ENCODE measurements at regions not wholly inside any gene's neighbourhood (a gene's known extent, or its start where the extent isn't known, plus 50 kb on each side); places are given as distances from the start of the nearest gene placed in this dataset.
"Not testable (repeated sequence)": the region's sequence is repeated elsewhere in the genome, so short reads cannot be mapped to it uniquely, and the experiment has no call there.

GRCh38 chr10:64130152-64130551 is 609.0 kb downstream of the REEP3 start:
- no peak for DNase-seq

DNA sequence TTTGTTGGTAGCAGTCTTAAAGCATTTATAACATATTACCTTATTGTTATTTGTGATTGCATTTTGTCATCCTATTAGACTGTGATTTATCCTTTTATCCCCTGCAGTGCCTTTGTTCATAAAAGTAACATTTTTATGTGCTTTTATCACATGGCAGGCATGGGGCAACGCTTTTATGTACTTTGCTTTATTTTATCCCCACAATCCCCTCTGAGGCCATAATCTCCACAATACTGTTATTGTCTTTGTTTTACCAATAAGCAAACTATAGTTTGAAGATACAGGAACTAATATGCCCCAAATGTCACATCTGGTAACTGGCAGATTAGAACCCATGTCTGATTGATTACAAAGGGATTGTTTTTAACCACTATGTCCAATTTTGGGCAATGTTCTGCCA is 613.5 kb downstream of the REEP3 start:
- no peak for DNase-seq

DNA sequence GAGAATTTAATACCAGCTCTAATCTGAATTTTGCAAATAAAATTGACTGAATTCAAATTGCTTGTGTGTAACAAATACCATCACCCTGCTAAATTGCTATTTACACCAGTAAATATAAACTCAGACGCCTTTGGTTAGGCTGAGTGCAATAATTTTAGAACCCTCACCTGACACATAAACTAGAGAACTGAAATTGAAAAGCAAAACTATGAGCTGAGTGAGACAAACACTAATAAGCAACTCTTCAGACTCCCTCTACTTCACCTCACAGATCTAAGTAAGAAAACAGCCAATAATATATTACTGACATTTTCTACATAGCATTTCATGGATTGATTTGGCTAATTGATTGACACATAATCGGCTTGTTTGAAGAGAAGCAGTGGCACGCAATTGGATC is 621.2 kb downstream of the REEP3 start:
- DNase-seq = no peak

GRCh38 chr10:64148607-64149006 is 627.4 kb downstream of the REEP3 start:
- no peak for DNase-seq

GRCh38 chr10:64156166-64156565 is 635.0 kb downstream of the REEP3 start:
- no peak for DNase-seq

DNA sequence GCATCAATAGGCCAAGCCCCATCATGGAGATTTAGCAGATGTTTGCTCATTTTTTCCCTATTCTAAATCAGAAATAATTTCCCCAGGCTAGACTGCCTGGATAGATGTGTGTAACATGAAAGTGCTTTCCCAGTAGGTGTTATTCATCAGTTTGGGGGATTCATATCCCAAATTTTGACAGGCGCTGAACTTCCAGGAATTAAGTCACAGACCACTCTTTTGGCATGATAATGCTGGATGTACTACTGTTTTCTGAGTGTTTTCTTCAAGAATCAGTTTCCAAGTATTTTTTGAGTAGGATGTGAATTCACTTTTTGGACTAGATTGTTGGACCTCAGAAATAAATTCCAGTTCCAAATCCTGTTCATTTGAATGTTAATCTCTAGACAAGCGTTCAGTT is 637.4 kb downstream of the REEP3 start:
- DNase-seq = no peak

DNA sequence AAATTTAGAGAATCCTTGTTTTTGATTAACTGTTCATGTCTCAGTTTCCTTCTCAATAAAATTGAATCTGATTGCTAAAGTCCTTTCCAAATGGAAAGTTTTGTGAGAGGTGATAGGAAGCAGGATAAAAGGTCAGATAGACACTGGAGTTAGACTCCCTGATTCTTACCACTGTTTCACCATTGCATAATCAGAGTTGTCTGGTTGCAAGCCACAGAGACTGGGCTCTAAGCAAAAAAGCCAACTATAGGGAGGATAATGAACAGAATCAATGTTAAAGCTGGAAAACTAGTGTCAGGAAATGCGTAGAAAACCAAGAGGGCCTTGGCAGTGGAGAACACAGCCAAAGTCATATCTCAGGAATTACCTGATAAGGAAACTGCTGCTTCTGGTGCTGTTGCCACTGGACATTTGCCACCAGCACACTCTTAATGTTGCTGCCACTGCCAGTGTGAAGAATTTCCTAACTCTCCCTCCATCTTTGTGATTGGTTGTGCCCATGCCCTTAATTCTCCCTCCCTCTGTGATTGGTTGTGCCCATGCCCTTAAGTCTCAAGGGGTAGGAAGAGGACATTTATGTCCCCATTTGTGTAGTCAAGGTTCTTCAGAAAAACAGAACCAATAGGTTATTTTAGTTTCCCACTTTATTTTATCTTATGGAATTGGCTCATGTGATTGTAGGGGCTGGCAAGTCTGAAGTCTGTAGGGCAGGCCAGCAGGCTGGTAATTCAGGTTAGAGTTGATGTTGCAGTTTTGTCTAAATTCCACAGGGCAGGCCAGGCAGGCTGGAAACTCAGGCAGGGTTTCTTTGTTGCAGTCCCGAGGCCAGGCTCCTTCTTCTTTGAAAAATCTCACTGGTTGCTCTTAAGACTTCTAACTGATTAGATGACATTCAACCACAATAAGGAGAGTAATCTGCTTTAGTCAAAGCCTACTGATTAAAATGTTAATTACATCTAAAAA is 639.0 kb downstream of the REEP3 start:
- no peak for DNase-seq

GRCh38 chr10:64170791-64171190 is 649.6 kb downstream of the REEP3 start:
- no peak for DNase-seq

DNA sequence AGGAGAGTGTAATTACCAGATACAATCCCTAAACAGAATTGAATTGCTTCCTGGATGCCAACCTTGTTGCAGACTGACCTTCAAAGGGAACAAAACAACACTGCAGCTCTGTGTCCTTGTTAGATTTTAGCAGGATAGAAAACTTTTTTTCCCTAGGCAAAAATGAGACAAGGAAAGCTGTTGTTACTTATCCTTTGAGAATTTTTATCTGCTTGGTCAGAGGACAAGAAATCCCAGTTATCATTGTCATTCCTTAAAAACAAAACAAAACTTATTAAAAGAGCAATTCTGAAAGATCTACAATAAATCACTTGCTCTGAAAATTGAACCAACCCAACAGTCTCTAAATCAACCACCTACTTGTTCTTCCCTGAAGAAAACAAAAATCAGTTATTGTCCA is 652.6 kb downstream of the REEP3 start:
- no peak for DNase-seq

DNA sequence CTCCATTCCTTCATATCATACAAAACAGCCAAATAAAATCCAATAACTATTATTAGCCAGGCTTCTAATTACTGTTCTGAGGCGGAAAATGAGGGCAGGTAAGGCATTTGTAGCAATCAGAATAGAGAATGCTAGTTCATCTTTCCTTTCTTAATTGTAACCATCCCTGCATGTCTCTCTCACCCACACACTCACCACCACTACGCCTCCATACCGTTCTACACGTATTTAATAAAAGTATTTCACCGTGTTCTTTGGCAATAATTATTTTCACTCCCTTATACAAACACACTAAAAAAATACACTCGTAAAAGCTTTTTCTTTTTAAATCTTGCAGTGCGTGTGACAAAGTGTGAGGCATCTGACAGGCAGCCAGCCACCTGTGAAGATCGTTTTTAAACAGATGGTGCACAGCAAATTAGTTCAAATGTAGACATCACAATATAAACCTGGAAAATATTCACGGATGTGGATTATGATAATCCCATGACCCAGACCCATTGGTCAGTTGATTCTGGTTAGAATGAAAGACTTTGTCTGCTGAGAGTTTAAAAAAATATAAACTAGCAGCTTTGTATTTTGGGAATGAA is 653.6 kb downstream of the REEP3 start:
- no peak for DNase-seq

- no peak for DNase-seq
Measured at GRCh38 chr10:64175271-64175962, 654.2 kb downstream of the REEP3 start.

DNA sequence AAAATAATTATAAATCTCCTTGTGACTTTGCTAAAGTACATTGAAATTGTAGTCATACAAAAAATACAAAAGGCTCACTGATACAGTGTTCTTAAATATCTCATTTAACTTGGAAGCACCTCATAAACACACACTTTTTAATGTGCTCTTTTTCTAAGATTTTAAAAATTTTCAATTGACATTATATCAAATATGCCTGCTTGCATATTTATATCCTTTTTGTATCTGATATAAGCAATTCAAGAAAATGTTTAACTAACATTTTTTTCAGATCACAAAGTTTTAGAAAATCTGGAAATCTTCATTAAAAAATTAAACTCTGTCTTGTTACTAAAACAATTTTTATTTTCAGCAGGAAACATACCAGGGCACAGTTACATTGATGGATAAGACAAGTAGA is 661.5 kb downstream of the REEP3 start:
- no peak for DNase-seq

GRCh38 chr10:64191286-64191685 is 670.1 kb downstream of the REEP3 start:
- DNase-seq = no peak

- DNase-seq = no peak
Measured at GRCh38 chr10:64196638-64197315, 675.6 kb downstream of the REEP3 start.

- no peak for DNase-seq
Measured at GRCh38 chr10:64201936-64202335, 680.7 kb downstream of the REEP3 start.

GRCh38 chr10:64204504-64204903 is 683.3 kb downstream of the REEP3 start:
- not testable (repeated sequence) for DNase-seq

- no peak for DNase-seq
Measured at GRCh38 chr10:64206409-64206808, 685.2 kb downstream of the REEP3 start.

- DNase-seq = peak; percentile 10
Measured at GRCh38 chr10:64209561-64209960, 688.4 kb downstream of the REEP3 start.

- DNase-seq = no peak
Measured at GRCh38 chr10:64210211-64210610, 689.0 kb downstream of the REEP3 start.

- DNase-seq = no peak
Measured at GRCh38 chr10:64211466-64211865, 690.3 kb downstream of the REEP3 start.

DNA sequence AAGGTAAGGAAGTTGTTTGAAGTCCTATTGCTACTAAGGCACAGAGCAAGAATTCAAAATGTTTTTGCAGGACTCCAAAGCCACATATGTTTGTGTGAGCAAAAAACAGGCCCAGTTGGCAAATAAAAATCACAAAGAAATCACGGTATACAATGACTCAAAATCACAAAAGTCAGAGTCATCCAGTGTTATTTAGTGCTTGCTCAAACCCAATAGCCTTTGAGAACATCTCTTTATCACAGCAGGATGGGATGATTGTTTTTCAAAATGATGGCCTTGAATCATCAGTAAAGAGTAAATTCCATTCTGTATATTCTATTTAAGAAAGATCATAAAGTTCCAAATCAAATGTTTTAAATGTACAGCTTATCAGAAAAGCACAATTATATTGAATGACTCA is 693.9 kb downstream of the REEP3 start:
- DNase-seq = no peak

GRCh38 chr10:64219271-64220025 is 698.2 kb downstream of the REEP3 start:
- no peak for DNase-seq
